ENCODE measurements at regions not wholly inside any gene's neighbourhood (a gene's known extent, or its start where the extent isn't known, plus 50 kb on each side); places are given as distances from the start of the nearest gene placed in this dataset.
A peak's percentile ranks its signal among the peaks of the same experiment; 100 is the strongest.

DNA sequence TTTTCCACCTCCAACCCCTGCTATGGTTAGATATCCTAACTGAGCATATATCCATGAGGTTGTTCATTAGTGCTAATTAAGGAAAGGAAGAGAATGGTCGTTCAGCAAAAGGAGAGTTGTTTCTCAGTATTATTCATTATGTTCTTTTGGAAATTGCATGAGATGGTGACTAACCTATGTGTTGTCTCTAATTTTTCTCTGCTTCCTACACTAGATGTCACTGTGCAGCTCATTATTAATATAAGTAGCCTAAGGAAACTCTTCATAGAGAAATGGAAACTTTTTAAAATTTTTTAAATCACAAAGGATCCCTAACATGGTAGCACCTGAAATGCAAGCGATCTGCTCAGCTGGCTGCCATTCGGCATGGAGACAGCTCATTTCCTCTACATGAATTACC, 67.7 kb upstream of the FAM9A start:
- Histone ChIP-seq H3K27ac (no peak overlapping the region), H3K4me3 (no peak overlapping the region), H3K4me1 (peaks cover 0 to 3% (median 0%) of the 10 kb centered on the region in 12 donors), H3K36me3 (no peaks in the 10 kb centered on the region), H3K9me3 (no peaks in the 10 kb centered on the region), H3K27me3 (peaks cover 0 to 13% (median 0%) of the 10 kb centered on the region in 9 donors)
- intact Hi-C loops (cut with DNase I), result no loop called here
- ATAC-seq (no peak), DNase-seq (no peak)
- TF ChIP-seq POLR2A (IDR thresholded peaks at IDR 0.05), result no peak
- TF ChIP-seq, protein P1, sequence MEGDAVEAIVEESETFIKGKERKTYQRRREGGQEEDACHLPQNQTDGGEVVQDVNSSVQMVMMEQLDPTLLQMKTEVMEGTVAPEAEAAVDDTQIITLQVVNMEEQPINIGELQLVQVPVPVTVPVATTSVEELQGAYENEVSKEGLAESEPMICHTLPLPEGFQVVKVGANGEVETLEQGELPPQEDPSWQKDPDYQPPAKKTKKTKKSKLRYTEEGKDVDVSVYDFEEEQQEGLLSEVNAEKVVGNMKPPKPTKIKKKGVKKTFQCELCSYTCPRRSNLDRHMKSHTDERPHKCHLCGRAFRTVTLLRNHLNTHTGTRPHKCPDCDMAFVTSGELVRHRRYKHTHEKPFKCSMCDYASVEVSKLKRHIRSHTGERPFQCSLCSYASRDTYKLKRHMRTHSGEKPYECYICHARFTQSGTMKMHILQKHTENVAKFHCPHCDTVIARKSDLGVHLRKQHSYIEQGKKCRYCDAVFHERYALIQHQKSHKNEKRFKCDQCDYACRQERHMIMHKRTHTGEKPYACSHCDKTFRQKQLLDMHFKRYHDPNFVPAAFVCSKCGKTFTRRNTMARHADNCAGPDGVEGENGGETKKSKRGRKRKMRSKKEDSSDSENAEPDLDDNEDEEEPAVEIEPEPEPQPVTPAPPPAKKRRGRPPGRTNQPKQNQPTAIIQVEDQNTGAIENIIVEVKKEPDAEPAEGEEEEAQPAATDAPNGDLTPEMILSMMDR (IDR thresholded peaks at IDR 0.05), result peak in 8 of 12 donors; percentile 7 to 43 (median 25)
- 23 to 44% (median 37%) methylated on average over 3 of the region's 3 CpGs for WGBS, 4 donors

DNA sequence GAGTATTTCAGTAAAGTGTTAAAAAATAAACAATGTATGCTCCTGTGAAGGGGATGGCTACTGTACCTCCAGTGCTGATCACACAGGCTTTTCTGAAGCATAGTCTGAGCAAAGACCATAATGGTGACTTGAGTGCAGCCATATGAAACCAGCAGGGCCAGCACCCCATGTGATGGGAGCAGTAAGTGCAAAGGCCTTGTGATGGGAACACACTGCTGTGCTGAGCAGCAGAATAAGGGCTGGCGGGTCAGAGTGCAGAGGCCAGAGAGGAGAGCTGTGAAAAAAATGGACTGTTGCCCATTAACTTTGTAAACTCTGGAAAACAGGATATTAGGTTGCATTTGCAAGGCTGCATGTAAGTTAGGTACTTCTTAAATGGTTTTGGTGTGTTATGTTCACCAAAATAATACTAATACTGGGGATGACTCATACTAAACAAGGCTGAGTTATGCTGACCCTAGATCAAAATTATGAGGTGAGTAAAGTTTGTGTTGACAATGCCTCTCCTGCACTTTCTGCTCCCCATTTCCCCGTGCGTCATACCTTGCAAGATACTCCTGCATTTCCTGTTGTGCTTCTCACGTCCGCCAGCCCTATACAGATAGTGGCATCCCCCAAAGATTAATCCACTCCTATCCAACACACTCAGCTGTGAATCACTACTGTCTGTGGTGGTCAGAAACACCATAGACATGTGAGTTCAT, 67.0 kb upstream of the FAM9A start:
- DNase-seq (no peak), ATAC-seq (no peak)
- peaks cover 0 to 13% (median 0%) of the 10 kb centered on the region in 9 donors for H3K27me3 ChIP-seq
- no peaks in the 10 kb centered on the region for H3K9me3 ChIP-seq
- intact Hi-C loops (cut with DNase I), result no loop called here
- H3K36me3 ChIP-seq, result no peaks in the 10 kb centered on the region
- 45 to 71% (median 59%) methylated on average over 5 of the region's 5 CpGs for WGBS, 4 donors
- no peak overlapping the region for H3K27ac ChIP-seq
- no peak overlapping the region for H3K4me3 ChIP-seq
- no peak for TF ChIP-seq POLR2A (IDR thresholded peaks at IDR 0.05)
- TF ChIP-seq, protein P1 (IDR thresholded peaks at IDR 0.05), result no peak
- peaks cover 0 to 3% (median 0%) of the 10 kb centered on the region in 12 donors for H3K4me1 ChIP-seq

DNA sequence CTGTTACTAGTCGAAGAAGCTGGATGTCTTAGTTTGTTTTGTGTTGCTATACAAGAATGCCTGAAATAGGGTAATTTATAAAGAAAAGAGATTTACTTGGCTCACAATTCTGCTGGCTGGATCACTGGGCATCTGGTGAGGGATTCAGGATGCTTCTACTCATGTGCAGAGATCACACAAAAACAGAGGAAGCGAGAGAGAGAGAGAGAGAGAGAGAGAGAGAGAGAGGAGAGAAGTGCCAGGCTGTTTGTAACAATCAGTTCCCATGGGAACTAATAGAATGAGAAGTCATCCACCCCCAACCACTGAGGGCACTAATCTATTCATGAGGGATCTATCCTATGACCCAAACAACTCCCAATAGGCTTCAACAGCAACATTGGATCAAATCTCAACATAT, 66.2 kb upstream of the FAM9A start:
- no peak overlapping the region for H3K27ac ChIP-seq
- no peak for ATAC-seq
- WGBS, 4 donors, result 52 to 83% (median 76%) methylated on average over 2 of the region's 2 CpGs
- H3K9me3 ChIP-seq, result no peaks in the 10 kb centered on the region
- H3K36me3 ChIP-seq, result no peaks in the 10 kb centered on the region
- H3K4me3 ChIP-seq, result no peak overlapping the region
- intact Hi-C loops (cut with DNase I), result no loop called here
- H3K27me3 ChIP-seq, result peaks cover 0 to 13% (median 0%) of the 10 kb centered on the region in 9 donors
- H3K4me1 ChIP-seq, result peaks cover 0 to 3% (median 0%) of the 10 kb centered on the region in 12 donors
- TF ChIP-seq, protein P1 (IDR thresholded peaks at IDR 0.05), result no peak
- TF ChIP-seq POLR2A (IDR thresholded peaks at IDR 0.05), result no peak
- no peak for DNase-seq

DNA sequence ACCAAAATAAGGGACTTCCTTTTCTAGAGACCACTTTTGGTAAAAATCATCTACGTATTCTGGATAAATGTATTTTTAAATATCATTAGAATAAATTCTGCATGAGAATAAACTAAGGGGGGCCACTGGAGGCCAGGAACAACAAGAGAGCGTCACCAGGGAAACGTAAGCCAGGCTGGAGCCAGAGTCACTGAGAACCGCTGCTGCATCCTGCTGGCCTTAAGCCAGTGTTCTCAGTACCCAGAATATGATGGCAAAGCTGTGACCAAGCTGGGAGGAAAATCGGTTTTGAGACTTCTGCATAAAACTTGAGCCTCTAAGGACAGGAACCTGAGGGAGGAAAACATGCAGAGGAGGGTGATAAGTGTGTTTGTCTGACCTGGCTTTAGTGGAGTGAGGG, 63.0 kb upstream of the FAM9A start:
- Histone ChIP-seq H3K4me3 (no peak overlapping the region), H3K27me3 (peaks cover 0 to 18% (median 0%) of the 10 kb centered on the region in 9 donors), H3K36me3 (no peaks in the 10 kb centered on the region), H3K27ac (no peak overlapping the region), H3K4me1 (no peaks in the 10 kb centered on the region), H3K9me3 (no peaks in the 10 kb centered on the region)
- WGBS, 4 donors, result 13 to 23% (median 22%) methylated on average over 5 of the region's 5 CpGs
- DNase-seq, result no peak
- TF ChIP-seq, protein P1 (IDR thresholded peaks at IDR 0.05), result no peak
- no peak for TF ChIP-seq POLR2A (IDR thresholded peaks at IDR 0.05)
- intact Hi-C loops (cut with DNase I), result no loop called here
- no peak for ATAC-seq
